Epithelial cell of esophagus (primary cell): ENCODE measurements at regions not wholly inside any gene's neighbourhood (a gene's known extent, or its start where the extent isn't known, plus 50 kb on each side); places are given as distances from the start of the nearest gene placed in this dataset.

Source experiments
- DNase-seq: peaks from one replicate; pipeline ENCODE4 v3.0.0; 2010; ENCODE audit warnings: low read depth
- H3K4me3 ChIP-seq: 2 replicates; pipeline ENCODE4 v1.5.1; 2011; ENCODE audit warnings: mild to moderate bottlenecking, low read length, control low read depth
- TF ChIP-seq, protein P1 (sequence below): IDR thresholded peaks from 2 replicates; pipeline ENCODE4 v1.5.1; 2011; ENCODE audit warnings: low read depth, mild to moderate bottlenecking, low read length, control low read depth, inconsistent platforms; ENCODE audit not compliant: insufficient read depth; ENCODE audit errors: missing control alignments

DNA sequence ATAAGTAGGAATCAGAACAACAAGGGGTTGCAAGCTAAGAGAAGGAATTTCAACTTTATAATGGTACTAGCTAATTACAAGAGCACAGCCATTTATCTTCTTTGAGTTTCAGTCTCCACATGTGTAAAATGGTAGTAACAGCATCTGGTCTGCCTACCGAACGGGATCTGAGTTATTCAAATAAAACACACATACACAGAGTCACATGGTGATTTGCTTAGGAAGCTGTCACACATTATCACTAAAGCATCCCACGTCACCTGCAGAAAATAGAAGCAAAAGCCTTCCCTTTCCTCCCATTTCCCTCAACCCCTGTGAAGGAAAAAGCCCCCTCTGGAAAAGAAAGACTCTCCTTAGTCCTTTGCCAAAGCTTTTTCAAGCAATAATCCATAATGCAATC, 389.7 kb downstream of the OMA1 start:
- TF ChIP-seq, protein P1, sequence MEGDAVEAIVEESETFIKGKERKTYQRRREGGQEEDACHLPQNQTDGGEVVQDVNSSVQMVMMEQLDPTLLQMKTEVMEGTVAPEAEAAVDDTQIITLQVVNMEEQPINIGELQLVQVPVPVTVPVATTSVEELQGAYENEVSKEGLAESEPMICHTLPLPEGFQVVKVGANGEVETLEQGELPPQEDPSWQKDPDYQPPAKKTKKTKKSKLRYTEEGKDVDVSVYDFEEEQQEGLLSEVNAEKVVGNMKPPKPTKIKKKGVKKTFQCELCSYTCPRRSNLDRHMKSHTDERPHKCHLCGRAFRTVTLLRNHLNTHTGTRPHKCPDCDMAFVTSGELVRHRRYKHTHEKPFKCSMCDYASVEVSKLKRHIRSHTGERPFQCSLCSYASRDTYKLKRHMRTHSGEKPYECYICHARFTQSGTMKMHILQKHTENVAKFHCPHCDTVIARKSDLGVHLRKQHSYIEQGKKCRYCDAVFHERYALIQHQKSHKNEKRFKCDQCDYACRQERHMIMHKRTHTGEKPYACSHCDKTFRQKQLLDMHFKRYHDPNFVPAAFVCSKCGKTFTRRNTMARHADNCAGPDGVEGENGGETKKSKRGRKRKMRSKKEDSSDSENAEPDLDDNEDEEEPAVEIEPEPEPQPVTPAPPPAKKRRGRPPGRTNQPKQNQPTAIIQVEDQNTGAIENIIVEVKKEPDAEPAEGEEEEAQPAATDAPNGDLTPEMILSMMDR = no peak
- no peak for DNase-seq
- H3K4me3 ChIP-seq = no peak overlapping the region

GRCh38 chr1:58156124-58156468, 390.4 kb downstream of the OMA1 start:
- H3K4me3 ChIP-seq = no peak overlapping the region
- no peak for DNase-seq
- TF ChIP-seq, protein P1 = no peak

- TF ChIP-seq, protein P1 = peak; percentile 45
- peak; percentile 36 for DNase-seq
- no peak overlapping the region for H3K4me3 ChIP-seq
Measured at GRCh38 chr1:58155418-58156123, 391.0 kb downstream of the OMA1 start.

DNA sequence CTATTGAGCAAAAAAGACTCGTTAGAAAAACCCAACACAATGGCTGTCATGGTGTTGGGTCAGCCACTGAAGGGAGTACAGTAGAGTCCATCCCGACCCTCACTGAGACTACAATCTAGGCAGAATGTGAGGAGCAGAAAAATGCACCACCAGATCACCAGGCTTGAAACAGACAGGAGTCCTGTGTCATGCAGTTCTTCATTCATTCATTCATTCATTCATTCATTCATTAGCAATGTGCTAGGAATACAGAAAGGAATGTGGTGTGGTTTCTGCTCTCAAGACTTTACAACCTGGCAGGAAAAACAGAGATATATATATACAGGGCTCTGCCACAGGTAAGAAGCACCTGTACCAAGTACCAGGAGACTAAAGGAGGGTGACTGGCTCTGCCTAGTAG, 392.3 kb downstream of the OMA1 start:
- TF ChIP-seq, protein P1 = no peak
- H3K4me3 ChIP-seq = no peak overlapping the region
- no peak for DNase-seq

- TF ChIP-seq, protein P1 = no peak
- DNase-seq = no peak
- H3K4me3 ChIP-seq = no peak overlapping the region
Measured at GRCh38 chr1:58152697-58153096, 393.8 kb downstream of the OMA1 start.

- H3K4me3 ChIP-seq = no peak overlapping the region
- no peak for DNase-seq
Measured at GRCh38 chr1:58149271-58149812, 397.2 kb downstream of the OMA1 start.

More at GRCh38 chr1:58149271-58149812, 397.2 kb downstream of the OMA1 start:
- TF ChIP-seq, protein P1 = no peak
